ENCODE measurements at regions not wholly inside any gene's neighbourhood (a gene's known extent, or its start where the extent isn't known, plus 50 kb on each side); places are given as distances from the start of the nearest gene placed in this dataset.

DNA sequence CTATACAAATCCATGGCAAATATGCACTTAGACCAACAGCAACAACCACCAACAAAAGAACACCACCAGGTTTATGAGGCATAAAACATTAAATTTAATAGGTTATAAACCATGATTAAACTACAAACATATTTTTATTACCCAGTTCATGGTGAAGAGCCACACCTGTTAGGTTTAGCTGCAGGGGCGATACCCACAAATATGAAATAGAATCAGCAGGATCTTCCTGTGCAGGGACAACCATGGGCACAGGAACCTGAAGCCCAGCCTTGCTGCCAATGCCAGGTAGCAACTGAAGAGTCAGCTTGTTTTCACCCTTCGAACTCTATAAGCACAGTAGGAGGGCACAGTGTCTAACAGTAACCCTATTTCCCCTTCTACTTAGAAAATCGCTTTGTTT is 675.0 kb downstream of the SATB2 start:
- TF ChIP-seq POLR2A (IDR thresholded peaks at IDR 0.05; ENCODE audit: low read depth, low read length) = no peak
- no peak for TF ChIP-seq EZH2 (IDR thresholded peaks at IDR 0.05; ENCODE audit: borderline replicate concordance, low read depth, low read length, severe bottlenecking)
- no peak for TF ChIP-seq JUN (IDR thresholded peaks at IDR 0.05; ENCODE audit: borderline replicate concordance, insufficient read depth, insufficient read length, low read depth)
- no peak for TF ChIP-seq FOS (IDR thresholded peaks at IDR 0.05; ENCODE audit: borderline replicate concordance, insufficient read depth, low read length)
- no peak for TF ChIP-seq GATA2 (IDR thresholded peaks at IDR 0.05; ENCODE audit: insufficient read depth, insufficient read length, low read depth, low read length)
- TF ChIP-seq, protein P1, sequence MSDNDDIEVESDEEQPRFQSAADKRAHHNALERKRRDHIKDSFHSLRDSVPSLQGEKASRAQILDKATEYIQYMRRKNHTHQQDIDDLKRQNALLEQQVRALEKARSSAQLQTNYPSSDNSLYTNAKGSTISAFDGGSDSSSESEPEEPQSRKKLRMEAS (IDR thresholded peaks at IDR 0.05; ENCODE audit: insufficient read depth, insufficient read length) = no peak
- TF ChIP-seq POLR2AphosphoS5 (IDR thresholded peaks at IDR 0.05; ENCODE audit: insufficient read depth, low read depth, low read length) = no peak
- TF ChIP-seq MYC (IDR thresholded peaks at IDR 0.05; ENCODE audit: low read depth, low read length) = no peak
- TF ChIP-seq, protein P2, sequence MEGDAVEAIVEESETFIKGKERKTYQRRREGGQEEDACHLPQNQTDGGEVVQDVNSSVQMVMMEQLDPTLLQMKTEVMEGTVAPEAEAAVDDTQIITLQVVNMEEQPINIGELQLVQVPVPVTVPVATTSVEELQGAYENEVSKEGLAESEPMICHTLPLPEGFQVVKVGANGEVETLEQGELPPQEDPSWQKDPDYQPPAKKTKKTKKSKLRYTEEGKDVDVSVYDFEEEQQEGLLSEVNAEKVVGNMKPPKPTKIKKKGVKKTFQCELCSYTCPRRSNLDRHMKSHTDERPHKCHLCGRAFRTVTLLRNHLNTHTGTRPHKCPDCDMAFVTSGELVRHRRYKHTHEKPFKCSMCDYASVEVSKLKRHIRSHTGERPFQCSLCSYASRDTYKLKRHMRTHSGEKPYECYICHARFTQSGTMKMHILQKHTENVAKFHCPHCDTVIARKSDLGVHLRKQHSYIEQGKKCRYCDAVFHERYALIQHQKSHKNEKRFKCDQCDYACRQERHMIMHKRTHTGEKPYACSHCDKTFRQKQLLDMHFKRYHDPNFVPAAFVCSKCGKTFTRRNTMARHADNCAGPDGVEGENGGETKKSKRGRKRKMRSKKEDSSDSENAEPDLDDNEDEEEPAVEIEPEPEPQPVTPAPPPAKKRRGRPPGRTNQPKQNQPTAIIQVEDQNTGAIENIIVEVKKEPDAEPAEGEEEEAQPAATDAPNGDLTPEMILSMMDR (IDR thresholded peaks at IDR 0.05; ENCODE audit: extremely low read depth in 1 of 2, insufficient read depth in 1 of 2, low read depth in 1 of 2, low read length in 2 of 2) = no peak
- Histone ChIP-seq H3K4me2 (ENCODE audit: insufficient read depth, low read length) (no peak overlapping the region), H3K9me3 (replicated peaks; ENCODE audit: control insufficient read depth, insufficient read depth, low read length) (no peaks in the 10 kb centered on the region), H3K27ac (ENCODE audit: insufficient read depth, low read depth, low read length) (no peak overlapping the region), H4K20me1 (replicated peaks; ENCODE audit: control insufficient read depth, extremely low read depth, insufficient read depth, low read length) (no peaks in the 10 kb centered on the region), H2AFZ (ENCODE audit: low read depth, low read length) (no peak overlapping the region), H3K4me1 (ENCODE audit: control insufficient read depth, extremely low read depth, insufficient read depth, low read length) (no peaks in the 10 kb centered on the region), H3K4me3 (replicated peaks in 1 of 3; ENCODE audit: insufficient read depth in 1 of 3, low read depth in 1 of 3, low read length in 3 of 3) (no peak overlapping the region), H3K79me2 (ENCODE audit: control insufficient read depth, insufficient read depth, low read length) (no peaks in the 10 kb centered on the region), H3K36me3 (ENCODE audit: control insufficient read depth in 2 of 2, extremely low read depth in 1 of 2, insufficient read depth in 2 of 2, low read length in 2 of 2) (no peaks in the 10 kb centered on the region), H3K9me1 (replicated peaks; ENCODE audit: control insufficient read depth, extremely low read depth, insufficient read depth, low read length) (no peaks in the 10 kb centered on the region), H3K27me3 (ENCODE audit: control insufficient read depth in 2 of 2, insufficient read depth in 2 of 2, low read length in 2 of 2) (no peaks in the 10 kb centered on the region), H3K9ac (replicated peaks; ENCODE audit: extremely low read depth, insufficient read depth, low read length) (no peak overlapping the region)
- intact Hi-C loops (cut with micrococcal nuclease) = no loop called here
- BruUV-seq (replicated peaks) = no TSS peak
- dilution Hi-C loops (cut with MboI; ENCODE audit: extremely low pct_ligation_motif_present, low sequenced_read_pairs) = no loop called here
- no peak for DNase-seq (ENCODE audit: low read depth, low spot score)
- ChIA-PET POLR2A (no interaction called here), CTCF (no interaction called here)
- no peak for FAIRE-seq
